IMR-90 (cell line): ENCODE measurements at regions not wholly inside any gene's neighbourhood (a gene's known extent, or its start where the extent isn't known, plus 50 kb on each side); places are given as distances from the start of the nearest gene placed in this dataset.

Experiments used
- ATAC-seq: fragments of 200-7000 bp; cut with Tn5 transposase; 2 replicates; pipeline ENCODE4 v1.9.1; 2020; ENCODE audit warnings: low read depth, mild to moderate bottlenecking, moderate library complexity
- BruUV-seq: library from RNA; stranded (reverse); fragments of 400-500 nt; replicated peaks from 2 replicates; lab custom pipeline; 2021; lab: Mats Ljungman, UMichigan
- CTCF ChIA-PET: fragments of 300-600 bp; formaldehyde crosslinking; extraction: SDS; loops from one replicate; lab custom pipeline; 2021; ENCODE audit warnings: antibody characterized with exemption; lab: Yijun Ruan, JAX
- POLR2A ChIA-PET: fragments of 300-600 bp; sonication (Branson Sonifier 250); formaldehyde crosslinking; loops from one replicate; lab custom pipeline; 2022; ENCODE audit warnings: antibody characterized with exemption; ENCODE audit not compliant: unreplicated experiment; lab: Charles Lee
- DNase-seq: peaks from one replicate; pipeline ENCODE4 v3.0.0; 2013
- H2AFZ ChIP-seq: replicated peaks from 2 replicates; pipeline ENCODE3; 2013; ENCODE audit warnings: low read length, mild to moderate bottlenecking; ENCODE audit not compliant: poor library complexity
- H2AK5ac ChIP-seq: 2 replicates; pipeline ENCODE4 v1.6.1; 2013; ENCODE audit warnings: low read depth, low read length, inconsistent platforms
- H2AK9ac ChIP-seq: replicated peaks from 2 replicates; pipeline ENCODE3; 2013; ENCODE audit warnings: mild to moderate bottlenecking, low read depth, low read length, moderate library complexity; ENCODE audit not compliant: poor library complexity
- H2BK120ac ChIP-seq: 2 replicates; pipeline ENCODE4 v1.6.1; 2013; ENCODE audit warnings: low read depth, low read length, inconsistent platforms
- H2BK15ac ChIP-seq: 3 replicates; pipeline ENCODE4 v1.6.1; 2013; ENCODE audit warnings: low read depth, low read length, inconsistent platforms
- H2BK20ac ChIP-seq: 2 replicates; pipeline ENCODE4 v1.6.1; 2013; ENCODE audit warnings: low read depth, mild to moderate bottlenecking, inconsistent platforms, low read length, moderate library complexity
- H2BK5ac ChIP-seq: 2 replicates; pipeline ENCODE4 v1.6.1; 2013; ENCODE audit warnings: mild to moderate bottlenecking, low read depth, low read length, inconsistent platforms; ENCODE audit not compliant: poor library complexity, severe bottlenecking
- H3K14ac ChIP-seq: replicated peaks from 2 replicates; pipeline ENCODE4 v1.6.1; 2013; ENCODE audit warnings: low read depth, low read length, inconsistent platforms
- H3K18ac ChIP-seq: 2 replicates; pipeline ENCODE4 v1.6.1; 2013; ENCODE audit warnings: low read depth, low read length, control low read depth
- H3K23ac ChIP-seq: 2 replicates; pipeline ENCODE4 v1.6.1; 2013; ENCODE audit warnings: low read depth, low read length, inconsistent platforms
- H3K27ac ChIP-seq: 2 replicates; pipeline ENCODE4 v1.5.1; 2013; ENCODE audit warnings: mild to moderate bottlenecking, control low read depth, low read length; ENCODE audit not compliant: insufficient read depth
- H3K27me3 ChIP-seq: 2 replicates; pipeline ENCODE4 v1.6.1; 2013; ENCODE audit warnings: low read length; ENCODE audit not compliant: control insufficient read depth, insufficient read depth
- H3K36me3 ChIP-seq: 2 replicates; pipeline ENCODE4 v1.6.1; 2013; ENCODE audit warnings: low read length, mixed read lengths; ENCODE audit not compliant: control insufficient read depth, insufficient read depth
- H3K4ac ChIP-seq: 2 replicates; pipeline ENCODE4 v1.6.1; 2013; ENCODE audit warnings: low read depth, low read length, inconsistent platforms
- H3K4me1 ChIP-seq: 2 replicates; pipeline ENCODE4 v1.6.1; 2013; ENCODE audit warnings: low read length, mixed read lengths; ENCODE audit not compliant: control insufficient read depth, insufficient read depth
- H3K4me2 ChIP-seq: 2 replicates; pipeline ENCODE4 v1.6.1; 2013; ENCODE audit warnings: low read depth, mild to moderate bottlenecking, control low read depth, low read length, moderate library complexity
- H3K4me3 ChIP-seq: 2 replicates; pipeline ENCODE4 v1.5.1; 2013; ENCODE audit warnings: low read depth, mild to moderate bottlenecking, control low read depth, low read length, moderate library complexity; ENCODE audit not compliant: insufficient read depth
- H3K56ac ChIP-seq: 2 replicates; pipeline ENCODE4 v1.6.1; 2013; ENCODE audit warnings: low read length, inconsistent platforms; ENCODE audit not compliant: insufficient read depth; ENCODE audit errors: extremely low read depth
- H3K79me1 ChIP-seq, 2 experiments: 2 replicates each; pipeline ENCODE4 v1.6.1; 2013; ENCODE audit warnings: low read length in 2 of 2, inconsistent platforms in 1 of 2, low read depth in 1 of 2
- H3K9ac ChIP-seq: 2 replicates; pipeline ENCODE4 v1.6.1; 2013; ENCODE audit warnings: low read depth, low read length, control low read depth
- H3K9me1 ChIP-seq: 2 replicates; pipeline ENCODE4 v1.6.1; 2013; ENCODE audit warnings: low read length, inconsistent platforms; ENCODE audit not compliant: insufficient read depth
- H3K9me3 ChIP-seq: 2 replicates; pipeline ENCODE4 v1.6.1; 2013; ENCODE audit warnings: low read length; ENCODE audit not compliant: control insufficient read depth, insufficient read depth
- H4K20me1 ChIP-seq: 2 replicates; pipeline ENCODE4 v1.6.1; 2013; ENCODE audit warnings: low read length, inconsistent platforms; ENCODE audit not compliant: insufficient read depth
- H4K5ac ChIP-seq: 2 replicates; pipeline ENCODE4 v1.6.1; 2013; ENCODE audit warnings: mild to moderate bottlenecking, low read depth, low read length, control low read depth
- H4K8ac ChIP-seq, 2 experiments: 2 replicates each; pipeline ENCODE4 v1.6.1; 2013; ENCODE audit warnings: low read depth in 2 of 2, low read length in 2 of 2, control low read depth in 1 of 2, inconsistent platforms in 1 of 2
- H4K91ac ChIP-seq: 2 replicates; pipeline ENCODE4 v1.6.1; 2013; ENCODE audit warnings: low read depth, low read length, inconsistent platforms; ENCODE audit not compliant: insufficient read depth
- BHLHE40 ChIP-seq: fragments of 150-350 bp; IDR thresholded peaks from 2 replicates; pipeline ENCODE4 v1.6.1; 2016; ENCODE audit warnings: mild to moderate bottlenecking, low read depth, low read length
- CEBPB ChIP-seq: IDR thresholded peaks from 2 replicates; pipeline ENCODE4 v1.6.1; 2012; ENCODE audit warnings: low read depth, low read length, improper control_type of control experiment
- CHD1 ChIP-seq: IDR thresholded peaks from 2 replicates; pipeline ENCODE4 v1.6.1; 2012; ENCODE audit warnings: low read depth, low read length, improper control_type of control experiment
- CTCF ChIP-seq: conservative IDR thresholded peaks from 2 replicates; pipeline ENCODE4 v1.5.1; 2012; ENCODE audit warnings: mild to moderate bottlenecking, low read depth, low read length, improper control_type of control experiment
- ELK1 ChIP-seq: fragments of 150-350 bp; IDR thresholded peaks from 2 replicates; pipeline ENCODE4 v1.6.1; 2016; ENCODE audit warnings: low read depth, mild to moderate bottlenecking, low read length, moderate library complexity, borderline replicate concordance
- FOS ChIP-seq: fragments of 150-350 bp; IDR thresholded peaks from 2 replicates; pipeline ENCODE4 v1.6.1; 2016; ENCODE audit warnings: low read depth, low read length
- MAFK ChIP-seq: IDR thresholded peaks from 2 replicates; pipeline ENCODE4 v1.6.1; 2012; ENCODE audit warnings: low read depth, low read length, improper control_type of control experiment
- MAZ ChIP-seq: IDR thresholded peaks from 2 replicates; pipeline ENCODE4 v1.6.1; 2012; ENCODE audit warnings: low read depth, mild to moderate bottlenecking, low read length, improper control_type of control experiment, moderate library complexity, borderline replicate concordance
- MXI1 ChIP-seq: IDR thresholded peaks from 2 replicates; pipeline ENCODE4 v1.6.1; 2012; ENCODE audit warnings: low read depth, mild to moderate bottlenecking, low read length, moderate library complexity, borderline replicate concordance
- NFE2L2 ChIP-seq: fragments of 150-350 bp; IDR thresholded peaks from 2 replicates; pipeline ENCODE4 v1.6.1; 2016; ENCODE audit warnings: low read depth, mild to moderate bottlenecking, low read length
- POLR2A ChIP-seq: IDR thresholded peaks from 2 replicates; pipeline ENCODE4 v1.6.1; 2012; ENCODE audit warnings: mild to moderate bottlenecking, low read depth, low read length
- RAD21 ChIP-seq: IDR thresholded peaks from 2 replicates; pipeline ENCODE4 v1.6.1; 2012; ENCODE audit warnings: low read length, improper control_type of control experiment
- RCOR1 ChIP-seq: IDR thresholded peaks from 2 replicates; pipeline ENCODE4 v1.6.1; 2012; ENCODE audit warnings: mild to moderate bottlenecking, low read length, improper control_type of control experiment; ENCODE audit not compliant: insufficient replicate concordance
- RFX5 ChIP-seq: IDR thresholded peaks from 2 replicates; pipeline ENCODE4 v1.8.0; 2012; ENCODE audit warnings: low read depth, mild to moderate bottlenecking, low read length, moderate library complexity
- SMC3 ChIP-seq: fragments of 150-350 bp; IDR thresholded peaks from 2 replicates; pipeline ENCODE4 v1.6.1; 2016; ENCODE audit warnings: low read depth, mild to moderate bottlenecking, antibody characterized with exemption, low read length, moderate library complexity
- USF2 ChIP-seq: fragments of 150-350 bp; IDR thresholded peaks from 2 replicates; pipeline ENCODE4 v1.6.1; 2017; ENCODE audit warnings: mild to moderate bottlenecking, antibody characterized with exemption, low read length, low read depth
- dilution Hi-C: fragments of 300-500 bp; cut with HindIII; formaldehyde crosslinking; loops from one replicate; pipeline ENCODE4 v1.14.3; 2018; ENCODE audit warnings: low sequenced_read_pairs; ENCODE audit not compliant: unreplicated experiment
- in situ Hi-C: fragments of 300-500 bp; cut with MboI; formaldehyde crosslinking; loops from 3 replicates; pipeline ENCODE4 v1.14.3; 2019; ENCODE audit warnings: low sequenced_read_pairs, inconsistent platforms, mixed read lengths
- intact Hi-C: fragments of 100-400 bp; cut with micrococcal nuclease; formaldehyde crosslinking; loops from 2 replicates; pipeline ENCODE4 v1.10.0; 2022

GRCh38 chr5:152649609-152650008, 244.5 kb upstream of the NMUR2 start:
- Histone ChIP-seq H3K18ac (no peak overlapping the region), H3K9ac (no peak overlapping the region), H2AFZ (no peak overlapping the region), H3K79me1 (no peaks in the 10 kb centered on the region), H4K8ac (no peak overlapping the region), H3K9me3 (peaks cover 2% of the 10 kb centered on the region; the same call in 1 of the 2 replicates), H4K20me1 (no peaks in the 10 kb centered on the region), H3K9me1 (no peaks in the 10 kb centered on the region), H3K36me3 (no peaks in the 10 kb centered on the region), H2BK5ac (no peak overlapping the region), H3K56ac (no peak overlapping the region), H3K27ac (no peak overlapping the region), H3K27me3 (no peaks in the 10 kb centered on the region), H3K4me1 (no peaks in the 10 kb centered on the region), H3K14ac (no peak overlapping the region), H3K4ac (no peak overlapping the region), H2BK120ac (no peak overlapping the region), H3K4me2 (no peak overlapping the region), H2AK5ac (no peak overlapping the region), H2AK9ac (no peak overlapping the region), H3K23ac (no peak overlapping the region), H2BK15ac (no peak overlapping the region), H3K4me3 (no peak overlapping the region), H2BK20ac (no peak overlapping the region), H4K5ac (no peak overlapping the region), H4K91ac (no peak overlapping the region)
- intact Hi-C loops (no loop called here), dilution Hi-C loops (no loop called here), in situ Hi-C loops (no loop called here)
- no peak for TF ChIP-seq CTCF
- TF ChIP-seq RCOR1: no peak
- no peak for TF ChIP-seq SMC3
- TF ChIP-seq CEBPB: no peak
- TF ChIP-seq POLR2A: no peak
- no peak for TF ChIP-seq NFE2L2
- no peak for TF ChIP-seq MAFK
- TF ChIP-seq RAD21: no peak
- TF ChIP-seq ELK1: no peak
- no peak for TF ChIP-seq BHLHE40
- no peak for TF ChIP-seq MXI1
- TF ChIP-seq RFX5: no peak
- no peak for TF ChIP-seq USF2
- TF ChIP-seq MAZ: no peak
- no peak for TF ChIP-seq CHD1
- TF ChIP-seq FOS: no peak
- DNase-seq: no peak
- BruUV-seq: no TSS peak
- POLR2A ChIA-PET: no interaction called here
- no peak for ATAC-seq
- CTCF ChIA-PET: no interaction called here
